K562 (cell line): ENCODE measurements at regions not wholly inside any gene's neighbourhood (a gene's known extent, or its start where the extent isn't known, plus 50 kb on each side); places are given as distances from the start of the nearest gene placed in this dataset.

Experiments
- ATAC-seq: fragments of 200-7000 bp; cut with Tn5 transposase; 3 replicates; pipeline ENCODE4 v1.9.1; 2020; ENCODE audit warnings: moderate library complexity
- BruUV-seq: library from RNA; stranded (reverse); fragments of 400-500 nt; replicated peaks from 2 replicates; lab custom pipeline; 2021; lab: Mats Ljungman, UMichigan
- CTCF ChIA-PET: fragments of 300-600 bp; formaldehyde crosslinking; extraction: SDS; loops from one replicate; lab custom pipeline; 2021; ENCODE audit warnings: low intra/inter-chr PET ratio; lab: Yijun Ruan, JAX
- POLR2A ChIA-PET: fragments of 300-600, 350-650 bp; sonication (Branson Sonifier 250); formaldehyde crosslinking; extraction: SDS; loops from one replicate; lab custom pipeline; 2021; ENCODE audit warnings: antibody characterized with exemption, inconsistent platforms; lab: Yijun Ruan, JAX
- DNase-seq, 4 experiments: peaks; one replicate each; pipeline versions ENCODE4 v3.0.0 to v3.0.0-alpha.2; 2011 to 2018; ENCODE audit warnings: low spot score in 3 of 4, mixed read lengths in 3 of 4; ENCODE audit errors: extremely low read depth in 1 of 4
- FAIRE-seq: peaks from 2 replicates; lab custom pipeline; 2011; peaks lifted over from hg19 to GRCh38; lab: Jason Lieb, UNC
- H2AFZ ChIP-seq: 2 replicates; pipeline ENCODE4 v1.6.0; 2011; ENCODE audit warnings: low read depth, low read length, control low read depth, inconsistent platforms
- H3K27ac ChIP-seq: fragments of 200-600 bp; 3 replicates; pipeline ENCODE4 v1.8.0; 2011; ENCODE audit warnings: low read depth, mild to moderate bottlenecking, control low read depth, inconsistent platforms, low read length, moderate library complexity, mixed read lengths; ENCODE audit errors: extremely low read depth
- H3K27me3 ChIP-seq, 2 experiments: fragments of 300-600 bp in 1 of 2; 2 replicates in 1 of 2; 3 replicates in 1 of 2; pipeline versions ENCODE4 v1.6.0 to v1.8.0; 2011; ENCODE audit warnings: inconsistent platforms in 2 of 2, low read length in 2 of 2, mild to moderate bottlenecking in 1 of 2, mixed read lengths in 1 of 2, moderate library complexity in 1 of 2; ENCODE audit not compliant: control insufficient read depth in 2 of 2, insufficient read depth in 2 of 2
- H3K36me3 ChIP-seq: fragments of 300-600 bp; 3 replicates; pipeline ENCODE4 v1.8.0; 2011; ENCODE audit warnings: mild to moderate bottlenecking, low read length, inconsistent platforms; ENCODE audit not compliant: control insufficient read depth, insufficient read depth
- H3K4me1 ChIP-seq, 2 experiments: fragments of 200-600 bp in 1 of 2; replicated peaks in 1 of 2; 2 replicates in 1 of 2; 3 replicates in 1 of 2; pipeline versions ENCODE4 v1.5.1 to v1.8.0; 2011; ENCODE audit warnings: inconsistent platforms in 2 of 2, low read length in 2 of 2, mild to moderate bottlenecking in 1 of 2, mixed read lengths in 1 of 2, moderate library complexity in 1 of 2; ENCODE audit not compliant: control insufficient read depth in 2 of 2, insufficient read depth in 2 of 2
- H3K4me2 ChIP-seq: 2 replicates; pipeline ENCODE4 v1.6.1; 2011; ENCODE audit warnings: low read length, control low read depth, inconsistent platforms, mixed read lengths; ENCODE audit not compliant: insufficient read depth
- H3K4me3 ChIP-seq: fragments of 200-600 bp; sonication (generic), shearing (Covaris generic); 2 replicates; pipeline ENCODE4 v1.5.1; 2016; ENCODE audit warnings: control low read depth, inconsistent platforms
- H3K79me2 ChIP-seq: fragments of 200-600 bp; 3 replicates; pipeline ENCODE4 v1.8.0; 2011; ENCODE audit warnings: low read length, inconsistent platforms; ENCODE audit not compliant: control insufficient read depth, insufficient read depth
- H3K9ac ChIP-seq, 2 experiments: 2 replicates each; pipeline versions ENCODE4 v1.6.0 to v1.6.1; 2011; ENCODE audit warnings: low read depth in 2 of 2, low read length in 2 of 2, control low read depth in 1 of 2, inconsistent platforms in 1 of 2, mild to moderate bottlenecking in 1 of 2, mixed read lengths in 1 of 2; ENCODE audit not compliant: insufficient read depth in 1 of 2
- H3K9me1 ChIP-seq: one replicate; pipeline ENCODE4 v1.6.0; 2011; ENCODE audit warnings: inconsistent platforms, mild to moderate bottlenecking, low read length, moderate library complexity; ENCODE audit not compliant: control insufficient read depth, insufficient read depth
- H3K9me3 ChIP-seq: replicated peaks from 2 replicates; pipeline ENCODE4 v1.5.1; 2011; ENCODE audit warnings: low read depth, low read length, inconsistent platforms; ENCODE audit not compliant: control insufficient read depth, insufficient read depth
- H4K20me1 ChIP-seq: replicated peaks from 2 replicates; pipeline ENCODE4 v1.6.1; 2011; ENCODE audit warnings: low read length, inconsistent platforms, mixed read lengths; ENCODE audit not compliant: control insufficient read depth, insufficient read depth
- ADNP ChIP-seq: fragments of 200-800 bp; sonication (Bioruptor generic); IDR thresholded peaks from 2 replicates; pipeline ENCODE4 v1.6.1; 2016; ENCODE audit warnings: missing genetic modification characterization, missing compliant biosample characterization
- ERF ChIP-seq: fragments of 450-650 bp; formaldehyde crosslinking; IDR thresholded peaks from 2 replicates; pipeline ENCODE4 v1.4.0; 2020; ENCODE audit warnings: mild to moderate bottlenecking, mixed read lengths
- ESRRA ChIP-seq: fragments of 450-650 bp; IDR thresholded peaks from 2 replicates; pipeline ENCODE4 v1.6.1; 2014; ENCODE audit warnings: low read depth, mild to moderate bottlenecking, moderate library complexity, borderline replicate concordance
- JUNB ChIP-seq: fragments of 450-650 bp; formaldehyde crosslinking; conservative IDR thresholded peaks from 2 replicates; pipeline ENCODE4 v1.4.0; 2020; ENCODE audit warnings: mild to moderate bottlenecking
- RNF219 ChIP-seq: fragments of 250-450 bp; sonication (Bioruptor Pico); IDR thresholded peaks from 2 replicates; pipeline ENCODE4 v1.5.0; 2022; ENCODE audit warnings: mild to moderate bottlenecking
- SOX6 ChIP-seq: fragments of 450-650 bp; IDR thresholded peaks from 2 replicates; pipeline ENCODE4 v1.6.1; 2014; ENCODE audit warnings: mild to moderate bottlenecking
- TAF7 ChIP-seq: fragments of 450-650 bp; IDR thresholded peaks from 2 replicates; pipeline ENCODE4 v1.6.1; 2016; ENCODE audit warnings: missing genetic modification characterization, missing compliant biosample characterization
- ZBED1 ChIP-seq: IDR thresholded peaks from 2 replicates; pipeline ENCODE4 v1.6.1; 2014
- ZFP91 ChIP-seq: sonication (generic); formaldehyde crosslinking; IDR thresholded peaks from 2 replicates; pipeline ENCODE4 v1.8.0; 2022; ENCODE audit warnings: mild to moderate bottlenecking, missing genetic modification reagents
- ZNF277 ChIP-seq: fragments of 250-450 bp; sonication (Bioruptor Pico); IDR thresholded peaks from 2 replicates; pipeline ENCODE4 v1.8.0; 2022; ENCODE audit warnings: inconsistent platforms, mild to moderate bottlenecking, moderate library complexity, borderline replicate concordance
- ZNF280A ChIP-seq: fragments of 450-650 bp; IDR thresholded peaks from 2 replicates; pipeline ENCODE4 v1.6.1; 2018; ENCODE audit warnings: mild to moderate bottlenecking, low read depth; ENCODE audit not compliant: partially characterized antibody
- ZNF408 ChIP-seq: fragments of 250-450 bp; sonication (Bioruptor Pico); IDR thresholded peaks from 2 replicates; pipeline ENCODE4 v1.4.0; 2020; ENCODE audit warnings: low read depth, mild to moderate bottlenecking, moderate library complexity
- WGBS: fragments of 100-300 bp; shearing (Covaris generic); methylation state at CpG from one replicate; pipeline ENCODE4 v1.1.6; 2016; ENCODE audit warnings: low coverage, mixed read lengths; ENCODE audit not compliant: insufficient coverage; ENCODE audit errors: missing lambda C conversion rate; 5-methylcytosine and 5-hydroxymethylcytosine counted together
- in situ Hi-C: fragments of 300-500 bp; cut with MboI; formaldehyde crosslinking; loops from 4 replicates; pipeline ENCODE4 v1.15.0; 2018; ENCODE audit warnings: inconsistent platforms, mixed read lengths
- intact Hi-C: fragments of 100-400 bp; cut with micrococcal nuclease; formaldehyde crosslinking; loops from 2 replicates; pipeline ENCODE4 v1.14.2; 2022

GRCh38 chr10:58086144-58086762, 181.4 kb downstream of the IPMK start (continued):
- TF ChIP-seq ZNF280A = no peak
- no peak for TF ChIP-seq ZNF408 (CRISPR knock-in tag)
- TF ChIP-seq ZNF277 (CRISPR knock-in tag) = no peak

GRCh38 chr10:58082248-58082647, 185.4 kb downstream of the IPMK start:
- no peaks in the 10 kb centered on the region for H3K79me2 ChIP-seq
- H3K9me1 ChIP-seq = no peaks in the 10 kb centered on the region
- H3K9me3 ChIP-seq = no peaks in the 10 kb centered on the region
- H3K4me2 ChIP-seq = no peak overlapping the region
- ATAC-seq (no peak), DNase-seq (no peak), FAIRE-seq (no peak)
- no peaks in the 10 kb centered on the region for H4K20me1 ChIP-seq
- in situ Hi-C loops = no loop called here
- intact Hi-C loops = no loop called here
- H3K9ac ChIP-seq = no peak overlapping the region
- no TSS peak for BruUV-seq
- no peaks in the 10 kb centered on the region for H3K36me3 ChIP-seq
- POLR2A ChIA-PET = no interaction called here
- no peak for TF ChIP-seq TAF7 (tag)
- no peak for TF ChIP-seq ZBED1
- TF ChIP-seq ZFP91 (CRISPR knock-in tag) = no peak
- no peak for TF ChIP-seq ERF
- no peak for TF ChIP-seq RNF219 (CRISPR knock-in tag)
- no peak for TF ChIP-seq SOX6
- no peak for TF ChIP-seq ESRRA
- no peak for TF ChIP-seq ADNP (tag)
- no peak for TF ChIP-seq JUNB (CRISPR knock-in tag)
- H3K4me3 ChIP-seq = no peak overlapping the region
- H3K27ac ChIP-seq = no peak overlapping the region
- H2AFZ ChIP-seq = no peak overlapping the region
- no peaks in the 10 kb centered on the region for H3K27me3 ChIP-seq
- H3K4me1 ChIP-seq = no peaks in the 10 kb centered on the region
- CTCF ChIA-PET = no interaction called here
- 0% methylated on average over 2 of the region's 3 CpGs for WGBS
